ENCODE measurements at regions not wholly inside any gene's neighbourhood (a gene's known extent, or its start where the extent isn't known, plus 50 kb on each side); places are given as distances from the start of the nearest gene placed in this dataset.

DNA sequence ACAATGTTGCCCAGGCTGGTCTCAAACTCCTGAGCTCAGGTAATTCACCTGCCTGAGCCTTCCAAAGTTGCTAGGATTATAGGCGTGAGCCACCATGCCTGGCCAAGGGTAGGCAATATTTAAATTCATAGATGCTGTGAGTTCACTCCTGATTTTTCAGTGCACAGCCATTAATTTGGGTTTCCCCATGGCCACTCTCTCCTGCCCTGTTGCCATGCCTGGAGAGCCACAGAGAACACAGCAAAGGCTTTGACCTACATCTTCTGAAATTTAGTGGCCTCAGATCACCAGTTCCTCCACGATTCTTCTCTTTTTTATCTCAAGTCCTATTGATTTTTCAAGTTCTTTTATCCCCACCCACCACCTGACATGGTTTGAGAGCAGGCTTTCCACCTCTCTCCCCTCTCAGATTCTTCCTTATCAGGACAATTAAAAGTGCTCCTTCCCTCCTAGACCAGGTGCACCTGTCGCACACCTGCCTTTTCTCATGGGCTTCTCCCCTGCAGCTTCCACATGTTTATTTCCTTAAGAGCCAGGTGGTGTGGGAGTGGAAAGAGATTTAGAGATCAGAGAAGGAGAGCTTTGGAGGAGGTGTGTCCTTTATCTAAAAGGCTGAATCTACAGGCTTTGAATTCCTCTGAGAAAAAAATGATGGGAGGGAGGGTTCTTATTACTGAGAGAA, 123.8 kb downstream of the ADRA2A start:
- FAIRE-seq: no peak
- no peak for DNase-seq (ENCODE audit: low spot score in 2 of 2)

DNA sequence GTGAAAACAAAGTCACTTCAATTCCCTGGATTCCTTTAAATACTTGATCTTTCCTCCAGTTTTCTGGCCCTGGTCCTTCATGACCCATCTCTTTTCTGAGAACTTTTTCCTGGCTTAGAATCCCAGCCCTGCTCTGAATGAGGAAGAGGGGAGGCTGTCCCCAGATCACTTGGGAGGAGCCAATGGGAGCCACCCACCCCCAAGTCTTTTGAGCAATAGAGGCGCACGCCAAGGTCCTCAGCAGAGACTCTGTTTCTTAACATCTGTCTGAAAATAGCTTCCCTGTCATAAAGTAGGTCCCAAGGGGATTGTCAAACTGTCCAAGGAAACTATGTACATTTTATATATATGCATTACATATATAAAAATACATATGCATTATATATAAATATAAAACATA, 126.8 kb downstream of the ADRA2A start:
- no peak for FAIRE-seq
- peak in 1 of 2 donors; percentile 8 for DNase-seq (ENCODE audit: low spot score in 2 of 2)

DNA sequence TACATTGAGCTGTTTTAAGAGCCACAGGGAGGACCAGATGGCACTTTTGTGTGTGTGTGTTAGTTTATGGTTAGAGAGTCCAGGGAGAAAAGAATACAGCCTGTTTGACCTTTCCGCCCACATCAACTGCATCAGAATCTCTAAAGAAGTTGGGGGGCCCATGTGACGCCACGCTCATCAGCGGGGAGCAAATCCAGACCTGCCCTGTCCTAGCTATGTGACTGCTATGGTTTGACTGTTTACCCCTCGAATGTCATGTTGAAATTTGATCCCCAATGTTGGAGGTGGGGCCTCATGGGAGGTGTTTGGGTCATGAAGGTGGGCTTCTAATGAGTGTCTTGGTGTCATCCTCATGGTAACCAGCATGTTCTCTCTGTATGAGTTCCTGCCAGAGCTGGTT, 128.0 kb downstream of the ADRA2A start:
- no peak for DNase-seq (ENCODE audit: low spot score in 2 of 2)
- FAIRE-seq: no peak

DNA sequence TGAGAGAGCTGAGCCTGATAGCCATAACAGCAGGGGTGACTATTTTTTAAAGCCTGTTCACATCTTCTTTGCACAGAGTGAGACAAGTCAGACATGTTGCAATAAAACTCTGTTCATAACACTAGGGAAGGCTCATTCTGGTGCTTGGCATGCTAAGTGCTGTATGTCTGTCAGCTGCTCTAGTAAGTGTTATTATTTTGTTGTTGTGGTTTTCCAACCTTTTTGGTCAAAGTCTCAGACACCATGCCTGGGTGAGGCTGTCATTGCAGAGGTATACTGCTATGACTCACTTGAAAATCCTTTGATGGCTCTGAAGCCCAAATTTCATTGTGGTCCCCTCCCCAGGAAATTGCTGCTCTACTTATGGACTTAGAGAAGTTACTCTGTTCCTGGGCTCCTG, 129.7 kb downstream of the ADRA2A start:
- DNase-seq (ENCODE audit: low spot score in 2 of 2) (no peak), FAIRE-seq (no peak)

DNA sequence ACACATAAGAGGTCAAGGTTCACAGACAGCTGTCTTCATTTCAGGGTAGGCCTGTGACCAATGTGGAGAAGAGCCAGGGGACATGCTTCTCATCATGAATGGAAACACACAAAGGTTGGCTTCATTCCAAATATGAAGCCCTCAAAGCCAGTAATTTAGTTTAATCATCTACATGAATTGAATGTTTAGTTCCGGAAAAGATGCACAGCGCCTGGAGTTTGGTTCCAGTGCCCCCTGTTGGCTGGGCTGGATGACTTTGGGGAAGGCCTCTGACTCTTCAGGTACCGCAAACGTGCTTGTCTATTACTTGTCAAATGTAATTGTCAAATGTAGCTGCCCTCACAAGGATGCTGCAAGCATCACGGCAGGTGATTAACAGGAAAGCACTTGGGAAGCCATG, 130.7 kb downstream of the ADRA2A start:
- FAIRE-seq: no peak
- no peak for DNase-seq (ENCODE audit: low spot score in 2 of 2)

DNA sequence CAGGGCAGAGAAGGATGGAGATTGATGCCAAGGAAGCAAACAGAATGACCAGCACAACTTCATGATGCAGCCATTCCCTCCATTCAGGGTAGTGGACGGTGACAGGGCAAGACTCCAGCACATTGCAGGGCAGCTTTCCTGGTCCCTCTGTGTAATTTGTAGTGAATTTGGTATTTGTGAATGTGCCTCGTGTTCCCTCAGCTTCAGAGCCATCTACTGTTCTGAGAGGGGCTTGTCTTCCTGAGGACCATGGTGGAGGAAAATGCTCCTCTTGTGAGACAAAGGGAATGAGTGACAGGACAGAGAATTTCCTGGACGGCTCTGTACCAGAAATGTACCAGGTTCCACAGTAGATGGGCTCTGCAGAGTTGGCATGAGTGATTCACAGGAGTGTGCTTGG, 132.1 kb downstream of the ADRA2A start:
- no peak for FAIRE-seq
- no peak for DNase-seq (ENCODE audit: low spot score in 2 of 2)

DNA sequence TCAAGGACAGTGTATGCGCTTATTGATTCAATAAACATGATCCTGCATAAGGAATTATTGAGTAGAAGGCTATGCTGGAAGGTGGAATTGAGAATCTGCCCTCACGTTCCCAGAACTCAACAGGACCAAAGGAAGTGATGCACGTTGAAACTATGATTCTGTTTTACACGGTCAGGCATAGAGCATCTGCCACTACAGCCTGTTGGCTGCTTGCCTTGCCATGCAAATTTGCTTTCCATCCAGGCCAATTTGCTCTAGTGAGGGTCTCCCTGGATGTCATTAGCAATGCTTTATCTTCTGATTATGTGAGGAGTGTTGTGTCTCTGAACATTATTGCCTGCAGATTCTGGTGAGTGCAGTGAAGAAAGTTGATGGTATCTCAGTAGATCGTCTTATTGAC, 132.9 kb downstream of the ADRA2A start:
- DNase-seq (ENCODE audit: low spot score in 2 of 2): no peak
- no peak for FAIRE-seq

DNA sequence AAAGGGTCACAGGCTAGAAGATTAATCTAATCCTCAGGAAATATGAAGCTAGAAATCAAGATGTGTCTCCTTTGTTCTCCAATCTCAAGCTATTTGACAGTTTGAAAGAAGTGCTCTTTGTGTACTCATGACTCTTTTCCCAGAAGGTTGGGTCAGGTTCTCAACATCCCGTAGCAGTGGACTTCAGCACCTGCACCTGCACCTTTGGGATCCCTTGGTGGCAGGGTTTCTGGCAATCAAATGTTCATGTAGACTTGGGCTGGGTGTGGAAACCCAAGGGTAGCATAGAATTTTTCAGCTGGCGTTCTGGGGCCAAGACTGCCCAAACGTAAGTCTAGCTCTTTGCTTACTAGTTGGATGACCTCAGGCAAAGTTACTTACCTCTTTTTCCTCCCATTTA, 134.4 kb downstream of the ADRA2A start:
- FAIRE-seq: no peak
- DNase-seq (ENCODE audit: low spot score in 2 of 2): no peak

DNA sequence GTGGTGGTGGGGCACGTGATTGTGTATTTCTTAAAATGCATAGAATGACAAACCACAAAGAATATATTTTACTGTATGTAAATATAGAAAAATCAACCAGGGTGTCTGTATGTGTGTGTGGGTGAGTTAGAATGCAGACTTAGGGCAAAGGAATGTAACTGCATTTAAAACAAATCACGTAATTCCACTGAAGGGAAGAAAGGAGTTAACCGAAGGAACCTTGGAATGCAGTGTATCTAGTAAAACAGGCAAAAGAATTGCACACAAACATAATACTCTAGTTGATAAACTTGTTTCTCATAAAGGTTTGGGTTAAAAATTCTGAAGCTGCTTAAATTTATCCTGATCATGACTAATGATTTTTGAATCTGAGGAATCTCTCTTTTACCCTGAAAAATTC, 134.9 kb downstream of the ADRA2A start:
- no peak for FAIRE-seq
- DNase-seq (ENCODE audit: low spot score in 2 of 2): no peak

DNA sequence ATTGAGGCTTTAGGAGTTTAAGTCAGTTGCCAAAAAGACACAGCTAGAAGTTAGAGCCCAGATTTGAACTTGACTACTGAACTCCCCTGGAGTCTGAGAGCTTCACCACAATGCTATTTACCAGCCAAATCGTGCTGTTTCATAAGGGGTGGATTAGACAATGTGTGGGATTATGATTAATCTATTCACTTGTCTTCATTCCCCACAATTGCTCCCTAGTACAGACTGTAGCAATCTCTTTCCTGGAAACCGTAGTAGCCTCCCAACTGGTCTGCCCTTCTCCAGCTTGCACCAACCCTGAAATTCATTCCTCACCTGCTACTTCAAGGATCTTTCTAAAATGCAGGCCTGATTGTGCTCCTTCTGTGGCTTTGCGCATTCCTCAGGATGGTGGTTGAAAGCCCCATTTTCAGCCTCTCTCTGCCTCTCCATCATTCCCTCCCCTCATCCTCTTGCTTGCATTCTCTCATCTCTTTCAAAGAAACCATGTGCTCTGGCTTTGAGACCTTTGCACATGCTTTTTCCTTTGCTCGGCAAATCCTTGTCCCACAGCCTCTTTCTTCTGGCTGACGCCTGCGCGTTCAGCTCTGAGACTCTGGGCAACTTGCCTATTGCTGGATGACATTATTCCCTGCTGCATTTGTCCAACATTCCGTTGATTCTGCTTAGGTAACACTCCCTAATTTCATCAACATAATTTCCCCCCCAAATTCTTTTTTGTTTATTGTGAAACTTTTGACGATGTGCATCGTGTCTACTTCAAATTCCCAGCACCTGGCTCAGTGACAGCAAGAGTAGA, 145.1 kb downstream of the ADRA2A start:
- no peak for DNase-seq (ENCODE audit: low spot score in 2 of 2)

DNA sequence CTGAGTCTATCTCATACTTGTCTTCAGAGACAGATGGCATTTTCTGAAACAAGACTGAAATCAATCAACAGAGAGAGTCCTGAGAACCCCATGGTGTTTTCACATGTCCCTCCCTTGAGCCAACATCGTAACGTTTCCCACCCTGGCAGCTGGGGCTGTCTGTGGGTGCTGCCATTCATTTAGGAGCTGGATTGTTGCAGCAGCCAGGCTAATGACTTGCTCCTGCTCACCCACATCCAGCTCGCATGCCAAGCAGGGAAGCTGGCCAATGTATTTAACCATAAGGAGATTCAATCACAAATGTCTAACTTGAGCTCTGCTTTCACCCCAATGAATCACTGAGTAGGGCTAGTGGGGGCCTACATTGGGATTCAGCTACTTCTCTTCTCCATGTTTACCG, 146.1 kb downstream of the ADRA2A start:
- FAIRE-seq (no peak), DNase-seq (ENCODE audit: low spot score in 2 of 2) (no peak)

More for the DNA sequence above, 145.1 kb downstream of the ADRA2A start:
- FAIRE-seq: no peak

DNA sequence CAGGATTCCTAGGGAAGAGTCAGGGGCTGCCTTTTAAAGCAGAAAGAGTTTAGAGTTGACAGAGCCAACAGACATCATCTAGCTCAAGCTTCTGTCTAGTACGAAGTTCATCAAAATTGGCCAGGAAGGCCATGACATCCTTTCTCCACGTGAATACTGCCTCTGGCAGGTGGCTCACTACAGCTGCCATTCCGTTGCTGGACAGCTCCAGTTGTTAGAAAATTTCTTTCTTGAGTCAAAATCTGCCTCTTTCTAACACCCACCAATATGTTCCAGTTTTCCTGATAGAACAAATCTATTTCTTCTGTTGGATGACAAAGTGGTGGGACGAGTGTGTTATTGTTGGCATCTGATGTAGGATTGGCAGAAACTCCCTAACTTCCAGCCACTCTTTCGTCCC, 154.9 kb downstream of the ADRA2A start:
- no peak for DNase-seq (ENCODE audit: low spot score in 2 of 2)
- FAIRE-seq: no peak

DNA sequence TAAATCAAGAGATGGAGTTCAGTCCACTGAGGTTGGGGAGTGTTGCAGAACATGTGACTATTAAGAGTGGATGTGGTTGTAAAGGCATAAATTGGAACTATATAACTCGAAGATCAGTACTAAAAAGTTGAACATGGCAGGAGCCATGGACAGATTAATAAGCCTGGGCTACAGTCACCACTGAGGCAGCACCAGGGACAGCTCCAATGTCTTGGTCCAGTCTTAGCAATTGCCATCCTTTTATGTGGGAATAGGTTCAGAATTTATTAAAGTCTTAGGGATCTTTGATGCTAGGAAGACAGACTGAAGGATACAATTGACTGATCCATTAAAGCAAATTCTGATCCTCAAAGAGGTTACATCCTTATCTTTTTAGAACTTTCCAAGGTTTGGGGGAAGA, 156.6 kb downstream of the ADRA2A start:
- FAIRE-seq (no peak), DNase-seq (ENCODE audit: low spot score in 2 of 2) (no peak)

DNA sequence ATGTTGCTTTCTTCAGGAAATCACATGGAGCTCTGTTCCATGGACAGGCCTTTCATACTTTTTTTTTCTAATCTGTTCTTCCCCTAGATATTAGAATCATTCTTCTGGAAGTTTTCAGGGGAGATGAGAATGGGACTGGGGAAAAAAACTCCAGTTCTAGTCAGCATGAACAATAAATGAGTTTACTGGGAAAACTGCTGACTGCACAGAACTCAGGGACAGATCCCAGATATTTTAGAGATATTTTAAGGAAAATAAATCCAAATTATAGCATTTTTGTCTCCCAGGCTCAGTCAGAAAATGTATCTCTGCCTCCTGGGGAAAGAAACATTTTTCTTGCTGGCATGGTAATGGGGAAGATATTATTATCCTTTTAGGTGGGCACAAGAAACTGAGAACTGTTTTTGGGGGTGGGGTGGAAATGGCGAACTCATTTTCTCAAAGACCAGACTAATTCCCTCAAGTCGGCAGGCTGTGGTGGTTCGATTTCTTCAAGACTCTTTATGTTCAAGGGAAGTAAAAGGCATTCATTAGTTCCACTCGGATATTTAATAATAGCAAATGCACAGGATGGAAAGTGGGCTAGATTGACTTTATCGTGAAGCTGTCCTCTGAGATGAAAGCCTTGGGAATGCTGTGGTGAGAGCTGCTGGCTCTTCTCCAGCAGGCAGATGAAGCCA, 157.5 kb downstream of the ADRA2A start:
- FAIRE-seq: no peak
- DNase-seq (ENCODE audit: low spot score in 2 of 2): no peak

DNA sequence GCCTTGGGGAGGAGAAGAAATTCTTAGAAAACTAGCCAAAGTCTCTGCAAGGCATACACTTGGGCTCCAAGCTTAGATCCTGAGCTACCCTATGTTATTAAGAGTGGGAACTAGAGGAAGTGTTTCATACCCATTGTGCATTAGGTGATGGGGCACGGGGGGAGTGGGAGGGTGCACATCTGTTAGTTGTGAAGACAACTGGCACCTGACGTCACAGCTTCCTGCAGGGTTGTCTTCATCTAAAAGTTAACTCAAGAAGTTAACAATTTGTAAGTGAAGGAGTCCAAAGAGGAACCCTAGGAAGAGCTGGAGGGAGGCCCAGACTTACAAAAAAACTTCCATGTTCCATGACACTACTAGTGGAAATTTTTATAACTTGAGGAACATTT, 158.1 kb downstream of the ADRA2A start:
- FAIRE-seq (no peak), DNase-seq (ENCODE audit: low spot score in 2 of 2) (no peak)

DNA sequence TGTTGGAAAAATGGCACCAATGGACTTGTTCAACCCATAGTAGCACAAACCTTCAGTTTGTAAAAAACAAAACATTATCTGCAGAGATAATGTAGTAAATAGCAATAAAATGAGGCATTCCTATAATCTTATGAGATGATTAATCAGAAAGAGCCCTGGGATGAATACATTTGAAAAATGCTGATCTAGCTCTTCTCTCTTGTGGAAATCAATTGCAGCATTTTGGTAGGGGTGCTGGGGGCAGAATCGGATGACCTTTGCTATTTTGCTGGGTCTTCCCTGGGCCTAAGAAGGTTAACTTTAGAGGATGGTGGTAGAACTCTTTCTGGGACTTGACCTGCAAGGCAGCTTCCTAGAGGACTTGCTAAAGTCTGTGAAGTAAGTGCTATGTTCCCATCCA, 163.5 kb downstream of the ADRA2A start:
- no peak for FAIRE-seq
- DNase-seq (ENCODE audit: low spot score in 2 of 2): no peak

DNA sequence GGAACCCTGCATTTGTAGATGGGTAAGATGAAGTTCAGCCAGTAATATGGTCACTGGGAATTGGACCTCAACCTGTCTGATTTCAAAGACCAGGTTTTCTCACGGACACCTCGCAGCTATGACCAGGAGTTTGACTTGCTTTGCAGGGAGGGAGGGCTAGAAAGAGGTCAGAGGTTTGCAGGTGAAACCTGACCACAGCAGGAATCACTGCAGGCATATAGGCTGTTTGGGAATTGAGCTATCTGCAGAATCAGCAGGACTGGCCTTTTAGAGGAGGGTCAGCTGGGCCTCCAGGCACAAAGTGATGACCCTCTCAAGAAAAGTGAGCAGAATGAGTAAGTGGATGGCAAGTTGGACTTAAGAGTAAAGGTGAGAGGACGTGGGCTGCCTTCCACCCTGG, 166.3 kb downstream of the ADRA2A start:
- DNase-seq (ENCODE audit: low spot score in 2 of 2) (no peak), FAIRE-seq (no peak)

DNA sequence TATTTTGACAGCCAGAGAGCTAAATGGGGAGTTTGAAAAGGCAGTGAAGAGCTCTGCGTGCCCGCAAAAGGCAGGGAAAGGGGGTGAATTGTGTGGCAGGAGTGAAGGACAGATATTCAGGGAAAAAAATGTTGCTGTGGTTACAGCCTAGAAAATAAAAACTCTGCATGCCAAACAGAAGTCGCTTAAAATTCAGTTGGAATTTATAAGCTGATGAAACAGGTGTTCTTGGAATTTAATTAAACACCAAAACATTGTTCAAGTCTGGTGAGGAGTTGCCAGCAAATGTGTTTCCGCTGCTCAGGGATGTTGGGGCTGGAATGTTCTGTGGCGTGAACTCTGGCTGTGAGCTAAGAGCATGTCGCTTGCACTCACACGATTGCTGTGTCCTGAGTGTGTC, 169.3 kb downstream of the ADRA2A start:
- FAIRE-seq (no peak), DNase-seq (ENCODE audit: low spot score in 2 of 2) (no peak)

DNA sequence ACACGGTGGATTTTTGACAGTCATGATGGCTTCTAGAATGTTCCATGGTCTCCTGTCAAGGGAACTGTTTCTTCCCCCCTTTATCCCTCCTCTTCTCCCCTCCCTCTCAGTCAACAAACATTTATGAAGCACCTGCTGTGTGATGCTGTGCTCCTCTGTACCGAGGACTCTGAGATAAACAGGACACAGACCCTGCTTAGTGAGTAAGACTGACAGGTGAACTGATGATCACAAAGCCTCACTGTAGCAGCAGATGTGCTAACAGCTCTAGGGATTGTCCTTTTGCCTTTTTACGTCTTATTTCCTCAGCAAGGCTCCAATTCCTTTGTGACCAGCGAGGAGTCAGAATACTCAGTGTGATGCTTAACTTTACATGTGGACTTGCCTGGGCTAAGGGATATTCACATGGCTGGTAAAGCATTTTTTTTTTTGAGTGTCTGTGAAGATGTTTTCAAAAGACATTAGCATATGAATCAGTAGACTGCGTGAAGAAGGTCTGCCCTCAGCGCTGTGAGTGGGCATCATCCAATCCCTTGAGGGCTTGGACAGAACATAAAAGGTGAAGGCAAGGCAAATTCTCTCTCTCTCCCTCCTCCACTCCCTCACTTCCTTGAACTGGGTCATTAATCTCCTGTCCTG, 170.1 kb downstream of the ADRA2A start:
- FAIRE-seq (no peak), DNase-seq (ENCODE audit: low spot score in 2 of 2) (no peak)

DNA sequence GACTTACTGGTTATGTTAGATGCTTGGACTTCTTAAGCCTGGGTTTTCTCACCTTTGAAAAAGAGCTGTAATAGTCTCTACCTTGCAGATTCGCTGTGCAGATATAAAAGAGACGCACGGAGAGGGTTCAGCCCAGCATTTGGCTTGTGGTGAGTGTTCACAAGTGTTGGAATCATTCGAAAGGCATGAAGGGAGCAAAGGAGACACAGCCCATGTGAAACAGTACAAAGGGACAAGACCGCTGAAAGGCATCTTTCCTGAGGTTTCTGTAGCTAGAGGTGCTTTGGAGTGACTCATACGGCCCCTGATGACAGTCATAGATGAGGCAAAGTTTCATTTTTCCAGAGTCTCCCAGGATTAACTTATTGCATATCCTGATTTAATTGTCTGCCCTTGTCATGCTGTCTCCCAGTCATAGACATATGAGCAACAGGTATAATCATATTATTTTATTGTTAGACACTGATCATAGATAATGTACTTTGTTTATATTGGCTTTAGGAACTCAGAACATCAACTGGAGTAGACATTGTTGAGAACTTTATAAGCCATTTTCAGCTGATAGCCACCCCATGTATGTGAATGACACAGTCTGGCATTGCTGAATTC, 171.1 kb downstream of the ADRA2A start:
- no peak for DNase-seq (ENCODE audit: low spot score in 2 of 2)
- no peak for FAIRE-seq

DNA sequence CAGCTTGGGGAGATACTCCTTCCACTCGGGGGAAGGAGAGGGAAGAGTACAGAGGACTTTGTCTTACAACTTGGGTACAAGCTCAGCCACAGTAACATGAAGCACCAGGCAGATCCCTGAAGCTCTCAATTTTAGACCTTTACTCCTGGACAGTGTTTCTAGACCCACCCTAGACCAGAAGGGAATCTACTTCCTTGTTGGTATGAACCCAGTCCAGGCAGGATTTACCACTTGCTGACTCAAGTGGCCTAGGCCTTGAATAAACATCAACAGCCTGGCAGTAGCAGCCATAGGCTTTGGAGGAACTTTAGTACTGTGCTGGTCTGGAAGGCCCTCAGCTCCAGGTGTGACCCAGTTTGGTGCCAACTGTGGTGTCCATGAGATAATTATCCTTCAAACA, 173.1 kb downstream of the ADRA2A start:
- FAIRE-seq (no peak), DNase-seq (ENCODE audit: low spot score in 2 of 2) (no peak)

Measured in frontal cortex (tissue), 3 donors.